ENCODE measurements at regions not wholly inside any gene's neighbourhood (a gene's known extent, or its start where the extent isn't known, plus 50 kb on each side); places are given as distances from the start of the nearest gene placed in this dataset.
A peak's percentile ranks its signal among the peaks of the same experiment; 100 is the strongest.
"Not testable (repeated sequence)": the region's sequence is repeated elsewhere in the genome, so short reads cannot be mapped to it uniquely, and the experiment has no call there.

DNA sequence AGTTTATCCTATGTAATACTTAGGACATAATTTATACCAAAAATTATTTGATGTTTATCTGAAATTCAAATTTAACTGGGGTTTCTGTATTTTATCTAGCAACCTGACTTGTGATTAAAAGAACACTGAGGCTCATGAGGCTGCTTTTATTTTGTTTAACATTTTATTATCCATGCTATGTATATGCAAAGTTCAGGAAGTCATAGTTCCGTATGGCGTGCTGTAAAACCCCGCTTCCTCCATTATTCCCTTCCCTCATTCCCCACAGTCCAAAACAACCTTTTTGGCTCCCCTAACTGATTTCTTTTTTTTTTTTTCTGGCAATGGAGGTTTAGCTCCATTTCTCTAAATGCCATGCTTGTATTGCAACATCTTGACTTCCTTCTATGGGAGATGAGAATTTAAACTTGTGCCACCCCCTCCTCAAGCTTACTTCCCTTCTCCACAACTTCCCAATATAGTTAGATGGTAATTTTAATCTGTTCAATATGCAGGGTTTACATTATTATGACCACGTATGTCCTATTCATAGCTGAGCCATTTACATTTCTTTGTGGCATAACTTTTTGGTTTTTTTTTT, 138.0 kb upstream of the DNAH14 start:
- no peak for DNase-seq

DNA sequence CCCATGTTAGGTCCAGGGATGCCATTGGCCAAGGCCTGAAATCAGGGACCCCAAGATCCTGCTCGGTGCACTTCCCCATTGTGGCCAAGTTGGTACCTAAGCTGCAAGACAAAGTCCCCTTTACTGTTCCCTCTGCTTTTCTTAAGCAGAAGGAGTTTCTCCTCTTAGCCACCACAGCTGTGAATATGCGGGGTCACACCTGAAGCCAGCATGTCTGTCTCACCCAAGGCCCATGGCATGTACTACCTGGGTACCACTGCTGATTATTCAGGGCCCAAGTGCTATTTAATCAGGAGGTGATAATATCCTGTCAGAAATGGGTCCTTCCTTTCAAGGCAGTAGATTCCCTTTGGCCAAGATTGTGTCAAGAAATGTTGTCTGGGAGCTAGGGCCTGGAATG, 133.9 kb upstream of the DNAH14 start:
- DNase-seq, result no peak

DNA sequence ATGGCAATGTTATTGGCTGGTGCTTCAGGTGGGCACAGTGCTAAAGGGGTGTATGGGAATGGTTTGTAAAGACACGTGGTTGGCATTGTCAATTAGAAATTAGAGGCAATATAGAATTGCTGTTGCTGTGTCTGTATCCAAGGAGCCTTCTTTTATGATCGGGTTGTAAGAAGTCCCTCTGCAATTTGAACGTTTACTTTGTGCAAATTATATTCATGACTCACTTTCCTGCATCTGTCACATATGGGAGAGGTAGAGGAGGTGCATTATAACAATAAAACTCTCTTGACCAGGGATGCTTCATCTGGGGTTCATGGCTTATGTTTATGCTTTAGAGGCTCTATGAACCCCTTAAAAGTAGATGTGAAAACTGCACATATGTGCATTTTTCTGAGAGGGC, 130.4 kb upstream of the DNAH14 start:
- no peak for DNase-seq

DNA sequence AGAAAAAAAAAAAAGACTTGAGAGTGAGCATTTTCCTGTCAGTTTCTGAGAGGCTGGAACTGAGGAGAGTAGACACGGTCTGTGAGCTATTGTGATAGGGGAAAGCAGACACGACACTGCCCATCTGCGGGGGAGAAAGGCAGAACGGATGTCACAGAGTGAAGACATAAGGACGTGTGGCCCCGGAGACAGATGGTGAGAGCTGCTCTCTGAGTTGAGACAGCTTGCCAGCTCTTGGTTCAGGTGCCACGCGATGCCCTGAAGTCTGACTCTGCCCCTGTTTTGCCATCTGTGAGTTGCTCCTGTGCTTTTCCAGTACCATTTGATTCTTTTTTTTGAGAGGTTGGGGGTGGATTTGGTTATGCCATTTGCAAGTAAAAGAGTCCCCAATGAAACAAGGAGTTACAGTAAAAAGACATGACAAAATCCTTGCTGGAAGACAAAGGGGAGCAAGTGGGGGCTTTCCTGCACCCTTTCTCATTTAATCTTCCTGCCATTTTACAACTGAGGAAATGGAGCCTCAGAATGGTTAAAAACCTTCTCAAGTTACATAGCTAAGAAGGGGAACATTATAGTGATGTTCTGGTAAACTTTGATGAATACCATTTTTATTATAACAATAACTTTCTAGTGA, 128.9 kb upstream of the DNAH14 start:
- peak; percentile 66 for DNase-seq

DNA sequence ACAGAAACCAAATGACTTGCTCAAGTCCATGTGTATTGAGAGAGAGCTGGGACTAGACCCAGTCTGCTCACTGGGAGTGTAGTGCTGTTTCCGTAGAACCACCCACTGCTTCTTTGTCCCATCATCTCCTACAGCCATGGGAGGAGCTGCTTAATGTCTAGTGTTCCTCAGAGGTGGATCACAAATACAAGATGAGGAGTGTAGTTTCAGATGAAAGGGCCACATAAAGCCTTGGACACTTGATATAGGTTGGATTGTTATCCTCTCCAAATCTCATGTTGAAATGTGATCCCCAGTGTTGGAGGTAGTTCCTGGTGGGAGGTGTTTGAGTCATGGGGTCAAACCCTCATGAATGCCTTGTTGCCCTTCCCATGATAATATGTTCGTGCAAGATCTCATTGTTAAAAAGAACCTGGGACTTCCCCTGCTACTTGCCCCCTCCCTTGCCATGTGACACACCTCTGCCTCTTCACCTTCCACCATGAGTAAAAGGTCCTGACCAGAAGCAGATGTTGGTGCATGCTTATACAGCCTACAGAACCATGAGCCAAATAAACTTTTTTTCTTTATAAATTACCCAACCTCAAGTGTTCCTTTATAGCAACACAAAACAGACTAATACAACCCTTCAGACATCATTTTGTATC, 127.5 kb upstream of the DNAH14 start:
- DNase-seq, result no peak

DNA sequence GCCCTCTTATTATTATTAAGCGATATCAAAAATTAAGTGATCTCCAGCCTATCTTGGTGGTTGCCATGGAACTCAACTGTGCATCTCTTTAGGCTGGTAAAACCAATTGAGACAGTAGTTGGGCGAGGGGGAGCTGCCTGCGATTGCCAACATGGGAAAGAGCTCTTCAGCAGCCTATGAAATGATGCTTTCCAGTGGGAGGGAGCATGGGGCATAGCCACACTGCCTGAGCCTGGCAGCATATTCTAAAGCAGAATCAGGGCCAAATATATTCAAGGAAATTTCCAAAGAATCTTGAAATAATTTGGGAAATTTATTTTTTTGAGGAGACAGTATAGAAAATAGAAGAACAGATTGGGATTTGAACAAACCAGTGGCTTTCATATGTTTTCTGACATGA, 126.9 kb upstream of the DNAH14 start:
- no peak for DNase-seq

DNA sequence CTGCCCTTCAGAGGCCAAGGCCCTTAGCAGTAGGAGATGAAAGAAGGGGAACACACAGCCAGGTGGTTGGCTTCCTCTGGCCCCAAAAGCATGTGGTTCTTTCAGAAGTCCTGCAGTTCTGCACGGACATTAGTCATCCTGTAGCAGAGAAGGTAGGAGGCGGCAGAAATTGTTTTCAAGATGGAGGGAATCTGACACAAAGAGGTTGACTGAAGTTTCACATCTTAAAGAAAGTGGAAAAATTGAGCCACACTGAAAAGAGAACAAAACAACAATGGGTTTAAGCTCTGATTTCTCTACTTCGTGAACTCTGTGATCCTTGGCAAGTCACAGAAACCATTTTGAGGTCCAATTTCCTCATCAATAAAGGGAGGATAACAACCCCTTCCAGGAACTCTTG, 125.3 kb upstream of the DNAH14 start:
- DNase-seq, result no peak

DNA sequence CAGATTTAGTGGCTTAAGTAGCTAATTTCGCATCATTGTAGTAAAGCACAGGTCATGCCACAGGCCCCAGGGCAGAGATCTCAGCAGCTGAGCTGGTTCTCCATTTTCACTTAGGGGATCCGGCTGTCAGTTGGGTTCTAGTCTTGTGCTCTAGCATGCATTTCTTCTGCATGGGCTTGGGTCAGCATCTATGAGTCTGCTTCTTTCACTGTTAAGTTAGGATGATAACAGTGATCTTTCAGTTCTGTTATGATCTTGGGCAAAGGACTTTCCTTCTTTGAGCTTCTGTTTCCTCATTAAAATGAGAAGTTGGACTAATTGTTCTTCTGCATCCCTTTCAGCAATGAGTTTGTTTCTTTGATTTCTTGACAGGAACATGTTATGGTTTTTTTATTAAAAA, 123.6 kb upstream of the DNAH14 start:
- DNase-seq, result no peak

DNA sequence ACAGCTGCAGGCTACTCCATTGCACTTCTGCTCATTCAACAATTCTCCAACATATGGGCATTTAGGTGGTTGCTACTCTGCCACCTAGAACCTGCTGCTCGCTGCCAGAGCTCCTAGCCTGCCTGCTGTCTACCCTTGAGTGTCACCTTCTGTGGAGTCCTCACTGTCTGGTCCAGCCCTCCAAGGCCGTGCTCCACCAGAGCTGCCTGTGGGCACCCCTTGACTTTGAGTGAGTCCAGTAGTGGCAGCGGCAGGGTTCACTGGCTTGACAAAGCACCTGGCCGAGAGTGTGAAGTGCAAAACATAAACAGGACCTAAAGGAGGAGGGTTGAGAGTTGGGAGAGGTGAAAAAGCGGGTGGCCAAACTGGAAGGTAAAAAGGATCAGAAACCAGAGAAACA, 120.3 kb upstream of the DNAH14 start:
- DNase-seq, result no peak

DNA sequence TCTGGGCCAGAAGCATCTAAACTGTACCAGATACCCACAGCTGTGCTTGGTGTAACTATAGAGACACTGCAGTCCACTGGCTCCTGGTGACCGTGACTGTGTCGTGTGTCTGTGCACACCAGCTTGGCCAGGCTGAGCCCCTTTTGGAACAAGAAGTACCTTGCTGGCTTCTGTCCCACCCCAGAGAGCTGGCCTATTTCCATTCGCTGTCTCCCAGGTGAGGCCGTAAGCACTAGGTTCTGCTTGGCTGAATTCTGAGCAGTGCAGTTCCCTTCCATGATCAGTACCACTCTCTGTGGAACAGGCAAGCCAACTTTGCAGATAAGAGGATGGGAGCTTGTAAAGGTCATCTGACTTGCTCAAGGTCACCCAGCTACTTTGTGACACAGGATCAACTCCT, 119.9 kb upstream of the DNAH14 start:
- no peak for DNase-seq

DNA sequence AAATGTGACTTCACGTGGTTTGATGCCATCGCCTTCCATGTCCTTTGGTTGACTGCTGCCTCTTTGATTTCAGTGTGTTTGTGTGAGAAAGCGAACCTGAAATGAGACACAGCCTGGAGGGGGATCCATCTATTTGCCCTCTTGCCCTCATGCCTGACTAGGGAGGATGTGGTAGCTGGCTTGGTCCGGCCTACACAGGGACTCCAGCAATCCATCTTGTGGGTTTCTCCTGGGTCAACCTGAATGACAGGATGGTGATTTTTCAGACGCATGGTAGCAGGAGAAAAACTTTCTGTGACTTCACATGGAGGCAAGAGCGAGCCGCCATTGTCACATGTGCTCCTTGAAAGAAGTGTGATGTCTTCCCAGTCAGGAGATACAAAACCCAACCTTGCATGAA, 117.9 kb upstream of the DNAH14 start:
- no peak for DNase-seq

DNA sequence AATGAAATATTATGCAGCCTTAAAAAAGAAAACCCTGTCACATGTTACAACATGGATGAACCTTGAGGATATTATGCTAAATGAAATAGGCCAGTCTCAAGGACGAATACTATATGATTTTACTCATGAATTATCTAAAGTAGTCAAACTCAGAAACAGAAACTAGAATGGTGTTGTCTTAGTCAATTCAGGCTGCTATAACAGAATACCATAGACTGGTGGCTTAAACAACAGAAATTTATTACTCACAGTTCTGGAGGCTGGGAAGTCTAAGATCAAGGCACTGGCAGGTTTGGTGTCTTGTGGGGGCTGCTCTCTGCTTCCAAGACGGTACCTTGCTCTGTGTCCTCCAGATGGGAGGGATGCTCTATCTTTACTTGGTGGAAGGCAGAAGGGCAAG, 113.8 kb upstream of the DNAH14 start:
- DNase-seq, result no peak

DNA sequence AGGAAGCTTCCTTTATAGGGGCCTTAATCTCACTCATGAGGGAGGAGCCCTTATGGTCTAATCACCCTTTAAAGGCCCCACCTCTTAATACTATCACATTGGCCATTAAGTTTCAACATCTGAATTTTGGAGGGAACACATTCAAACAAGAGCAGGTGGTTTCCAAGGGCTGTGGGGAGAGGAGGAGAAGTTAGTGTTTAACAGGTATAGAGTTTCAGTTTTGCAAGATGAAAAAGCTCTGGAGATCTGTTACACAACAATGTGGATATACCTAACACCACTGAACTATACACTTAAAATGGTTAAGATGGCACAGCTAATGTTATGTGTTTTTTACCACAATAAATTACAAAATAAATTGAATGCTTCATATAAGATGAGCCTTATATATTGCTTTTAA, 113.4 kb upstream of the DNAH14 start:
- DNase-seq, result no peak

DNA sequence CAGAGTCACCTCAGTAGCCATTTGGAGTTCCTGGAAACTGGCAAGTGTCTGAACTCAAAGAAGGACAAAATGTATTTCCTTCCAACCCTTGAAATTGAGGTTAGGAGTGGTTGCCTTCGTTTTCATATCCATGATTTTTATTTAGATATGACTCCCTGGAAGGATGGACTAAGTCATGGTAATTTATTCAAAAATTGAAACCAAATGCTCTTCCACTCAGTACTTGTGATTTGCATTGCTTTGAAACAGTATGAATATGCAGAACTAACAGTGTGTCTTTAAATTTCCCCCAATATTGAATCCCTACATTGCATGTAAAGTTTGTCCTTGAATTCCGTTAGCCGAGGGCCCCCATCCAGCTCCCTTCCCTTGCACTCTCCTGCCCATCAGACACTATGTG, 112.1 kb upstream of the DNAH14 start:
- no peak for DNase-seq

DNA sequence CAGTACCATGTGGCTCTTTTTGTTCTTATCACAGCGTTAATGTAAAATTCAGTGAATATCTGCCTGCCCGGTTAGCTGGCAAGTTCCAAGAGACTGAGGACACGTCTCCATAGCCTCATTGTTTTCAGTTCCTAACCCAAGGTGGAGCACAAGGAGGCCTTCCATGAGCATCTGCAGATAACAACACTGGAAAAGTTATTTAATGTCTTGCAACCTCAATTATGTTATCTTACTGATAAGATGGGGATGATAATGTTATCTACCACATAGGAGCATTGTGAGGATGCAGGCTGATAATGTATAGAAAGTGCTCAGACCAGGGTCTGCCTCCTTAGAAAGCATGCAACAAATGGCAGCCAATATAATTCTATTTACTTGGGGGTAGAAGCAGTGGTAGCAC, 109.6 kb upstream of the DNAH14 start:
- no peak for DNase-seq

DNA sequence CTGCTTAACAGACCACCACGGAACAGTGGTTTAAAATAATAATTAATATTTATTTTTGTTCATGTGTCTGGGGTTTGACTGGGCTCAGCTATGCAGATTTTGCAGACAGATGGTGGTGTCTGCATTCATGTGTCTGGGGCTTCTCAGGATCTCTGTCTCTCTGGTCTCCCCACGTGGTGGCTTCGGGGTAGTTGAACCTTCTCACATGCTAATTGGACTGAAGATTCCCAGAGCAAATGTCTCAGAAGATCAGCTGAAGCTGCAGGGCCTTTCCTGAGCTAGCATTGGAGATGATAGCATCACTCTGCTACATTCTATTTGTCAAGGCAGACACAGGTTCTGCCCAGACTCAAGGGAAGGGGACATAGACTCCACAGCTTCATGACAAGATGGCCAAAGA, 109.1 kb upstream of the DNAH14 start:
- no peak for DNase-seq

DNA sequence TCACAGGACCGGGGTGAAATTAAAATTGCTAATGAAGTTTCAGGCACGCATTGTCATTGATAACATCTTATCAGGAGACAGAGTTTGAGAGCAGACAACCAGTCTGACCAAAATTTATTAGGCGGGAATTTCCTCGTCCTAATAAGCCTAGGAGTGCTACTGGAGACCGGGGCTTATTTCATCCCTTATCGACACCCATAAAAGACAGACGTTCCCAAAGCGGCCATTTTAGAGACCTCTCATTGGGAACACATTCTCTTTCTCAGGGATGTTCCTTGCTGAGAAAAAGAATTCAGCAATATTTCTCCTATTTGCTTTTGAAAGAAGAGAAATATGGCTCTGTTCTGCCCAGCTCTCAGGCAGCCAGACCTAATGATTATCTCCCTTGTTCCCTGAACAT, 107.7 kb upstream of the DNAH14 start:
- not testable (repeated sequence) for DNase-seq

DNA sequence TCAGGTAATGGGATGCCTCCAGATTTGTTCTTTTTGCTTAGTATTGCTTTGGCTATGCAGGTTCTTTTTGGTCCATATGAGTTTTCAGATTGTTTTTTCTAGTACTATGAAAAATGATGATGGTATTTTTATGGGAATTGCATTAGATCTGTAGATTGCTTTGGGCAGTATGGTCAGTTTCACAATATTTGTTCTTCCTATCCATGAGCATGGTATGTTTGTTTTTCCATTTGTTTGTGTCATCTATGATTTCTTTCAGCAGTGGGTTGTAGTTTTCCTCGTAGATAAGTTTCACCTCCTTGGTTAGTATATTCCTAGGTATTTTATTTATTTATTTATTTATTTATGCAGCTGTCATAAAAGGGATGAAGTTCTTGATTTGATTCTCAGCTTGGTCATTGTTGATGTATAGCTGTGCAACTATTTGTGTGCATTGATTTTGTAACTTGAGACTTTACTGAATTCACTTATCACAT, 103.9 kb upstream of the DNAH14 start:
- DNase-seq, result no peak

DNA sequence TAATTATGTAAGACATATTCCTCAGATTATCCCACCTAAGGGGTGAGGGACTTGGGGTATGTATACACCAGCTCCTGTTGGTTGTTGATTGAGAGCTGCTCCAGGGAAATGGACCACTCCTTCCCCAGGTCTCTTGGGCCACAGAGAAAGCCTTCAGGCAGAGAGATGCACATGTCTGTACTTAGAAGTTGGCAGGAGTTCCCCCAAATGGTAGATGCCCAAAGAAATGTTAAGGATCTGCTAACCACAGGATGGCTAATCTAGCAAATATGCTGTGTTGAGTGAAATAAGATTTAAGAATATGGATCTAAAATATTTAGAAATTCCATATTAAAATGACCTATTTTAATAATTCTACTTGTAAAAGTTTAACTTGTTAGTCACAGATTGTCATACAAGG, 100.8 kb upstream of the DNAH14 start:
- DNase-seq, result no peak

DNA sequence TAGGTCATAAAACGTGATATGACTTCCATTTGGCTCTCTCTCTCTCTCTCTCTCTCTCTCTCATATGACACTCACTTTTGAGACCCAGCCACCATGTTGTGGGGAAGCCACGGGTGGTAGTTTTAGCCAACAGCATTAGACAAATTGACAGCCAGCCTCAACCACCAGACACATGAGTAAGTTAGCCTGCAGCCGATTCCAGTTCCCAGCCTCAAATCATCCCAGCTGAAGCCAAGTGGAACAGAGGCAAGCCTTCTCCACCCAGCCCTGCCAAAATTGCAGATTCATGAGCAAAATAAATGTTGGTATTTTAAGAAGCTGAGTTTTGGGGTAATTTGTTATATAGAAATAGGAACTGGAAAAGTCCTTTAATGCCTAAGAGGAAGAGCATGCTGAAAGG, 98.0 kb upstream of the DNAH14 start:
- no peak for DNase-seq

DNA sequence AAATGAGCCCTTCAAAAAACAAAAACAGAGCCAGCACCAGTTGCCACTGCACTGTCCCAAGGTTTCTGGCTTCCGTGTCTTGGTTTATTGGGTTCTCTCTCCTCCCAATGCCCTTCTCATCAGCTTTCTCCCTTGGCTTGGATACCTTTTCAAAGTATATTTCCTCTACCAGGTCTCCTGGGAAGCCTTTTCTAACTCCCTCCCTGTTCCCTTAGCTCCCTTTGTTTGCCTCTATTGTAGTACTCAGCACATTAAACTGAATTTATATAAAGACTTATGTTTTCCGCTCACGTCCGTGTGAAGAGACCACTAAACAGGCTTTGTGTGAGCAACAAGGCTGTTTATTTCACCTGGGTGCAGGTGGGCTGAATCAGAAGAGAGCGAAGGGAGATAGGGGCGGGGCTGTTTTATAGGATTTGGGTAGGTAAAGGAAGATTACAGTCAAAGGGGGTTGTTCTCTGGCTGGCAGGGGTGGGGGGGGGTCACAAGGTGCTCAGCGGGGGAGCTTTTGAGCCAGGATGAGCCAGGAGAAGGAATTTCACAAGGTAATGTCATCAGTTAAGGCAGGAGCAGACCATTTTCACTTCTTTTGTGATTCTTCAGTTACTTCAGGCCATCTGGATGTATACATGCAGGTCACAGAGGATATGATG, 89.7 kb upstream of the DNAH14 start:
- not testable (repeated sequence) for DNase-seq

DNA sequence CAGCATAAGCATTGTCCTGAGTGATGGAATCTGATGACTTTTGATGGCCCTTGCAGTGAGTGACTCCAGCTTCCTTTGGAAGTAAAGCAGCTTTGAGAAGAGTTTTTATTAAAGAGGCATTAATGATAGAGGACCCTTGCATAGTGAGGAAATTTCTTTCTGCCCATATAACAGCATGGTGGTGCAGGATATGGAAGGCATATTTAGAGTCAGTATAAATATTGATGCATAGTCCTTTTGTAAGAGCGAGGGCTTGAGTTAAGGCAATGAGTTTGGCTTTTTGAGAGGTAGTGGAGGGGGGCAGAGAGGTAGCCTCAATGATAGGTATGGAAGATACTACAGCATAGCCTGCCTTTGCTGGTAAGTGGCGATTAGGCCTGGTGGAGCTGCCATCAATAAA, 87.7 kb upstream of the DNAH14 start:
- not testable (repeated sequence) for DNase-seq

DNA sequence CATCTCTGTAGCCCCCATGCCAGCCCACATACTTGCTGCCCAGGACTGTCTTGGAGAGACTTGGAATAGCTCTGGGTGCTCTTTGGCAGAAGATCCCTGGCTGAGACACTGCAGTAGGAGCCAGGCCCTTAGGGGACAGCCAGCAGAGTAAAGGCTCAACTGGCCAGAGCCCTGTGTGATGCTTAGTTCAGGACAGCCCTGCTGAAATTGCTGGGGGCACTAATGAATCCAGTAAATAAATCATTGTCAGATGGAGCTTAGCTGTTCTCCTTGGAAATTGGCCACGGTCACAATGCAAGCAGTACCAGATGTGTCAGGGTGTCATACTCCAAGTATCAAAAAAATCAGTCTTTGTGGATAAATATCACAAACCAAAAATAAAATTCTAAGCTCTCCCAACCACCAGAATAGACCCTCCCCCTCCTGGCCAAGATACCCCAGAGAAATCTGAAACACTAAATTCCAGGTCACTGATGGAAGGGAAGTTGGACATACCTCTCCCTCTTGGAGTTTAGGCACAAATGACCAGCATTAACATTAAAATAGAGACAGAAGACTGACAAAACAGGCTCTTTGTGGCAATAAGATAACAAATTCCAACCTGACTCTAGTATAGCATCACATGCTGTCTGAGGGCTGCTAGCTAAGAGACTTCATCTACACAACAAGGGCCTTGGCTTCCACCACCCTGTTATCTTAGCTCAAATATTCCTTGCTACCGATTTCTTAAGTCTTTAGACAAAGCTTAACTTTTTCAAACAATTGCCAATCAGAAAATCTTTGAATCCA, 83.2 kb upstream of the DNAH14 start:
- DNase-seq, result no peak
